NT2/D1 (cell line): ENCODE measurements at regions not wholly inside any gene's neighbourhood (a gene's known extent, or its start where the extent isn't known, plus 50 kb on each side); places are given as distances from the start of the nearest gene placed in this dataset.
"Not testable (repeated sequence)": the region's sequence is repeated elsewhere in the genome, so short reads cannot be mapped to it uniquely, and the experiment has no call there.

Experiments used
- YY1 ChIP-seq: IDR thresholded peaks from 2 replicates; pipeline ENCODE4 v1.6.1; 2011; ENCODE audit not compliant: insufficient read length, insufficient read depth
- ZNF274 ChIP-seq: IDR thresholded peaks from 2 replicates; pipeline ENCODE4 v1.6.1; 2011; ENCODE audit warnings: mild to moderate bottlenecking, low read depth, low read length

DNA sequence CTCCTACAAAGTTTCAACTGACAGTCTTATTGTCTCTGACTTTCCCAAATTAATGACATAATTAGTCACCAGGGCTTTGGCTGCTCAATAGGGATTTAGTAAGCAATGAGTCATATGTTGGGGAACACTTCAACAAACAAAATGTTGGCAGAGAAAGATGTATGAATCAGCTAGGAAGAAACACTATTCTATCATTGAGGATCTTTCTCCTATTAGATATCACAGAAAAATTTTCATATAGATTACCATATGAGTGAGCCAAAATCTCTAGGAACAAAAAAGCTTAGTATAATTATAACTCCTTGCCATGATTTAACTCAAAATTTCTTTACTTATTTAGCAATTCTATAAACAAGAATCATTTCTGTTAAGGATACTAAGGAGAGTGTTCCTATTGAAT lies 286.3 kb upstream of the PRSS16 start:
- TF ChIP-seq YY1, ZNF274: not testable (repeated sequence)
